Erythroblast (primary cell): ENCODE measurements at regions not wholly inside any gene's neighbourhood (a gene's known extent, or its start where the extent isn't known, plus 50 kb on each side); places are given as distances from the start of the nearest gene placed in this dataset.

ENCODE experiments used
- GATA1 ChIP-seq: IDR thresholded peaks from 2 replicates; pipeline ENCODE4 v1.6.1; 2011; ENCODE audit warnings: low read depth, mild to moderate bottlenecking, control low read depth, low read length, moderate library complexity
- POLR2A ChIP-seq: IDR thresholded peaks from 2 replicates; pipeline ENCODE4 v1.6.1; 2011; ENCODE audit warnings: mild to moderate bottlenecking, low read length

DNA sequence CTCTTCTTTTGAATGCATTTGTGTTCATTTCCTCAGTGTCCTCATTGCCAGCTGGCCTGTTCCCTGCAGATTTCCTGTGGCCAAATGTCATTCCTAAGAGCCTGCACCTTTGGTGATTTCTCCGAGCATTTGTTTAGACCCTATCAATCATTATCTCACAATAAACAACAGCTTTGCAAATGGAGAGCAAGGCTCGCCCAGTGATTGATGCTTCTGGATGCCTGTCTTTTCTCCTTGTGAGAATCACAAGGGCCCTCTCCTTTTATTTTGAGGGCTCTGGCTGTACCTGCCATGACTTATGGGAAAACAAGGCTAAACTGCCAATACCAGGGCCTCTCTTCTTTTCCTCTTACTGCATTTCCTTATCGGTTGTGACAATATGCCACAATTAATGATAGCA, 1454.4 kb upstream of the CELF4 start:
- TF ChIP-seq POLR2A (no peak), GATA1 (no peak)
